Frontal cortex (tissue), 3 donors: ENCODE measurements at regions not wholly inside any gene's neighbourhood (a gene's known extent, or its start where the extent isn't known, plus 50 kb on each side); places are given as distances from the start of the nearest gene placed in this dataset.
"Not testable (repeated sequence)": the region's sequence is repeated elsewhere in the genome, so short reads cannot be mapped to it uniquely, and the experiment has no call there.

Source experiments
- DNase-seq, 2 donors: peaks; one replicate each; pipeline ENCODE4 v3.0.0; 2012; ENCODE audit warnings: low spot score in 2 of 2
- FAIRE-seq: peaks from 2 replicates; lab custom pipeline; 2012; peaks lifted over from hg19 to GRCh38; lab: Jason Lieb, UNC
- donor health status: control.
- donor health status: control.
- donor health status: control.

GRCh38 chr5:20370061-20370460 is 382.1 kb upstream of the CDH18 start:
- DNase-seq (no peak), FAIRE-seq (no peak)

GRCh38 chr5:20369518-20369885 is 381.5 kb upstream of the CDH18 start:
- DNase-seq = no peak
- no peak for FAIRE-seq

- DNase-seq (no peak), FAIRE-seq (no peak)
Measured at GRCh38 chr5:20368571-20369517, 380.8 kb upstream of the CDH18 start.

GRCh38 chr5:20367178-20367577 is 379.2 kb upstream of the CDH18 start:
- FAIRE-seq = no peak
- DNase-seq = no peak

GRCh38 chr5:20360263-20360662 is 372.3 kb upstream of the CDH18 start:
- DNase-seq (no peak), FAIRE-seq (no peak)

GRCh38 chr5:20359377-20359776 is 371.4 kb upstream of the CDH18 start:
- no peak for FAIRE-seq

GRCh38 chr5:20353499-20353898 is 365.5 kb upstream of the CDH18 start:
- FAIRE-seq = no peak
- no peak for DNase-seq

More at GRCh38 chr5:20359377-20359776, 371.4 kb upstream of the CDH18 start:
- no peak for DNase-seq

- DNase-seq (no peak), FAIRE-seq (no peak)
Measured at GRCh38 chr5:20351849-20352248, 363.8 kb upstream of the CDH18 start.

- no peak for DNase-seq
- FAIRE-seq = no peak
Measured at GRCh38 chr5:20348321-20348720, 360.3 kb upstream of the CDH18 start.

GRCh38 chr5:20347334-20347733 is 359.3 kb upstream of the CDH18 start:
- FAIRE-seq (no peak), DNase-seq (no peak)

- FAIRE-seq (no peak), DNase-seq (no peak)
Measured at GRCh38 chr5:20340126-20340525, 352.1 kb upstream of the CDH18 start.

GRCh38 chr5:20335978-20336377 is 348.0 kb upstream of the CDH18 start:
- no peak for DNase-seq
- no peak for FAIRE-seq

GRCh38 chr5:20331826-20332225 is 343.8 kb upstream of the CDH18 start:
- FAIRE-seq = no peak

GRCh38 chr5:20323323-20323722 is 335.3 kb upstream of the CDH18 start:
- DNase-seq = no peak

More at GRCh38 chr5:20331826-20332225, 343.8 kb upstream of the CDH18 start:
- DNase-seq = no peak

GRCh38 chr5:20307391-20307790 is 319.4 kb upstream of the CDH18 start:
- FAIRE-seq (no peak), DNase-seq (no peak)

More at GRCh38 chr5:20323323-20323722, 335.3 kb upstream of the CDH18 start:
- FAIRE-seq = no peak

- no peak for DNase-seq
- FAIRE-seq = no peak
Measured at GRCh38 chr5:20305463-20305862, 317.5 kb upstream of the CDH18 start.

GRCh38 chr5:20304570-20304969 is 316.6 kb upstream of the CDH18 start:
- not testable (repeated sequence) for FAIRE-seq, DNase-seq

GRCh38 chr5:20300110-20300509 is 312.1 kb upstream of the CDH18 start:
- FAIRE-seq = no peak

GRCh38 chr5:20294696-20295095 is 306.7 kb upstream of the CDH18 start:
- FAIRE-seq (no peak), DNase-seq (no peak)

More at GRCh38 chr5:20300110-20300509, 312.1 kb upstream of the CDH18 start:
- no peak for DNase-seq

- FAIRE-seq = no peak
Measured at GRCh38 chr5:20291766-20292165, 303.8 kb upstream of the CDH18 start.

GRCh38 chr5:20287640-20288039 is 299.6 kb upstream of the CDH18 start:
- DNase-seq = no peak
- no peak for FAIRE-seq

More at GRCh38 chr5:20291766-20292165, 303.8 kb upstream of the CDH18 start:
- DNase-seq = no peak

- DNase-seq = no peak
- FAIRE-seq = no peak
Measured at GRCh38 chr5:20286512-20286911, 298.5 kb upstream of the CDH18 start.
